ENCODE measurements at regions not wholly inside any gene's neighbourhood (a gene's known extent, or its start where the extent isn't known, plus 50 kb on each side); places are given as distances from the start of the nearest gene placed in this dataset.

- TF ChIP-seq ZFX (IDR thresholded peaks at IDR 0.05) (no peak), CTCF (conservative IDR thresholded peaks at IDR 0.05) (no peak)
- no peak overlapping the region for H3K27ac ChIP-seq
Measured at GRCh38 chr12:115348301-115348700, 664.3 kb upstream of the TBX3 start.

GRCh38 chr12:115343601-115344000 lies 659.6 kb upstream of the TBX3 start:
- TF ChIP-seq ZFX (IDR thresholded peaks at IDR 0.05): no peak
- no peak overlapping the region for H3K27ac ChIP-seq

DNA sequence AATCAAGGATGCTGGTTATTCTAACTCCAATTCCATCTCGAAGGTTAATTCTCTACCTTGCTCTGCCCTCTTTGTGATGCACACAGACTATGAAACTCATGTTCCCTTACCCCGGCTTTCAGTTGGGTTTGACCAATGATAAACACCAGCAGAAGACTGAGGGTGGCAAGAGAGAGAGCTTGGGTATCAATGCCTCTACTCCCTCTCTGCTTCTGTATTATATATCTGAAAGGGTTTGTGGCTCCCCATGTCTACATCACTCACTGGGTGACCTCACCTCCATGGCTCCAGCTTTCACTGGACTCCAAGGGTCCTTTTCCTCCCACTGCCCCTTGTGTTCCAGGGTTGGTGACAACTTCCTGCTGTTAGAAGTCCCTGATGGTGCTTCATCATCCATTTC lies 659.0 kb upstream of the TBX3 start:
- H3K27ac ChIP-seq: no peak overlapping the region
- no peak for TF ChIP-seq ZFX (IDR thresholded peaks at IDR 0.05)
- TF ChIP-seq CTCF (conservative IDR thresholded peaks at IDR 0.05): no peak

- TF ChIP-seq CTCF (conservative IDR thresholded peaks at IDR 0.05) (no peak), ZFX (IDR thresholded peaks at IDR 0.05) (no peak)
- no peak overlapping the region for H3K27ac ChIP-seq
Measured at GRCh38 chr12:115341442-115341841, 657.5 kb upstream of the TBX3 start.

- H3K27ac ChIP-seq: no peak overlapping the region
- no peak for TF ChIP-seq CTCF (conservative IDR thresholded peaks at IDR 0.05)
- TF ChIP-seq ZFX (IDR thresholded peaks at IDR 0.05): no peak
Measured at GRCh38 chr12:115338566-115339294, 654.8 kb upstream of the TBX3 start.

- TF ChIP-seq ZFX (IDR thresholded peaks at IDR 0.05): no peak
- TF ChIP-seq CTCF (conservative IDR thresholded peaks at IDR 0.05): no peak
- H3K27ac ChIP-seq: no peak overlapping the region
Measured at GRCh38 chr12:115337693-115338543, 653.9 kb upstream of the TBX3 start.

DNA sequence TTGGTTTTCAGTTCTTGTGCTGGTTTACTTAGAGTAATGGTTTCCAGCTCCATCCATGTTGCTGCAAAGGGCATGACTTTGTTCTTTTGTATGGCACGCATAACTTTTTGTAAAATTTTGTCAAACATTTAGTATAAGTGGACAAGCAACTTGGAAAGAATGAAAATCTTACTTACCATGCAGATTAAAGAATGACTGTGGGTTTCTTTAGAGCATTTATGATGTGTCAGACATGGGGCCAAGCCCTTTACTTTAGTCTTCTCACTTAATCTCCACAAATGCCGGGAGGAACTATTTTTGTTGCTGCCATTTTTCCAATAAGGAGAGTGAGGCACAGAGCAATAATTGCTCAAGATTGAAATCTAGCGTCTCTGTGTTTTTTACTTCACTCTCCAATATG lies 652.5 kb upstream of the TBX3 start:
- no peak for TF ChIP-seq ZFX (IDR thresholded peaks at IDR 0.05)
- no peak for TF ChIP-seq CTCF (conservative IDR thresholded peaks at IDR 0.05)
- H3K27ac ChIP-seq: no peak overlapping the region

Data from C4-2B (cell line).